T1000 (cell line): ENCODE measurements at regions not wholly inside any gene's neighbourhood (a gene's known extent, or its start where the extent isn't known, plus 50 kb on each side); places are given as distances from the start of the nearest gene placed in this dataset.
"Not testable (repeated sequence)": the region's sequence is repeated elsewhere in the genome, so short reads cannot be mapped to it uniquely, and the experiment has no call there.

Experiments
- DNase-seq: peaks from one replicate; lab custom pipeline; 2025; ENCODE audit warnings: mixed read lengths; lab: John Stamatoyannopoulos, UW

- no peak for DNase-seq
These were observed 52.5 kb upstream of the RESF1 start for GRCh38 chr12:31906557-31907301.

- DNase-seq, result no peak
These were observed 56.2 kb upstream of the RESF1 start for GRCh38 chr12:31903025-31903424.

DNA sequence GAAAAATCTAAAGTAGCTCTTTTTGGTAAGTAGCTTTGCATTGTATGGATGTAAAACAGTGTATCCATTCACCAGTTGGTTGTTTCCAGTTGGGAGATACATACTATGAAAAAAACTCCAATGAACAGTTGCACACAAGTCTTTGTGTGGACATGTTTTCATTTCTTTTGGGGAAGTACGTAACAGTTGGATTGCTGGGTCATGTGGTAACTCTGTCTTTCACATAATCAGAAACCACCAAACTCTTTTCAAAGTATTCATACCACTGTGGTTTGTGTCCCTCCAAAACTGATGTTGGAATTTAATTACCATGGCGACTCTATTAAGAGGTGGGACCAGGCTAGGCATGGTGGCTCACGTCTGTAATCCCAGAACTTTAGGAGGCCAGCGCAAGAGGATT is 58.9 kb upstream of the RESF1 start:
- no peak for DNase-seq

DNA sequence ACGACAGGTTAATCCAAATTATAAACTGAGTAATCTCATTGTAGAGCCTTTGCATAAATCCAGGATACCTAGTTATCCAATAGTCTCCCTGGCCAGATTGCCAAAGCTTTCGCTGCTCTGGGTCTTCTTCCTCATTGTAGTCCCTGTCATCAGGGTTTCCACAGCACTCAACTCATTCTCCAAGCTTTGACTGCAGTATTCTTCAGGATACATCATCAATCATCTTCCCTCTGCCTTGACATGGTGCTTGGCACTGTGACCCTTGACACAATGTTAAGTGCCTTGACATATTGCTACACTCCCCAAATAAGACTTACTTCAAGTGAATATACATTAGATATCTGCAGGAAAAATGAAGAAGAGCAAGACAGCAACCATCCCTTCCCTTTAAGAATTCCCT is 60.1 kb upstream of the RESF1 start:
- DNase-seq, result no peak

- DNase-seq, result peak; percentile 19
These were observed 61.3 kb upstream of the RESF1 start for GRCh38 chr12:31897781-31898503.

DNA sequence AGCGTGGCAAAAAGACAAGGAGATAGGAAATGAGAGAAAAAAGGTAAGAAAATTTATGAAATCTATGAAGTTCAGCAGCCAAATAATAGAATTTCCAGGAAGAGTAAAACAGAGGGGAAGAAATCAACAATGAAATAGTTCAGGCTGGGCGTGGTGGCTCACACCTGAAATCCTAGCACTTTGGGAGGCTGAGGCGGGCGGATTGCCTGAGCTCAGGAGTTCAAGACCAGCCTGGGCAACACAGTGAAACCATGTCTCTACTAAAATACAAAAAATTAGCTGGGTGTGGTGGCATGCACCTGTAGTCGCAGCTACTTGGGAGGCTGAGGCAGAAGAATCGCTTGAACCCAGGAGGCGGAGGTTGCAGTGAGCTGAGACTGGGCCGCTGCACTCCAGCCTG is 62.1 kb upstream of the RESF1 start:
- DNase-seq, result not testable (repeated sequence)

DNA sequence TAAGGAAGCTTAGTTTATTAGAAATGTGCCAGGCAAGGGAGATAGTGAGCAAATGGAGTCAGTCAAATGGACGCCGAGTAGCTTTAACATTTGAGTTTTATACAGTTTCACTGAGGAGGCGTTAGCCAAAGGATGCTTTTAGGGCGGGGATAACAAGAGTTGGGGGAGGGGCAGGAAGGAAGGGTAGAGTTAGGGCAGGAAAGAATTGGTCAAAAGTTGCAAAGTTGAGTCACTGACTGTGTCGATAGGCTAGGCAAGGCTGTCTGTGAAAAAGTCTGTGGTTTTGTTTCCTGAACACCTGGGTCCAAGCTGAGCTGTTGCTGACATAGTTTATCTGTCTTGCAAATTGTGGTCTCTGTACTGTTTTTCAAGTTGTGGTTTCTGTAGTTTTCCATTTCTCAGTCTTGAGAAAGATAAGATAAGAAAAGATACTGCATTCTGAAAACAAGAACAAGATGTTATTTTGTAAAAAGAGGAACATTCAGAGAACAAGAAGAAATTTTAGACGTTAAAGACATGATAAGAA is 62.6 kb upstream of the RESF1 start:
- no peak for DNase-seq

DNA sequence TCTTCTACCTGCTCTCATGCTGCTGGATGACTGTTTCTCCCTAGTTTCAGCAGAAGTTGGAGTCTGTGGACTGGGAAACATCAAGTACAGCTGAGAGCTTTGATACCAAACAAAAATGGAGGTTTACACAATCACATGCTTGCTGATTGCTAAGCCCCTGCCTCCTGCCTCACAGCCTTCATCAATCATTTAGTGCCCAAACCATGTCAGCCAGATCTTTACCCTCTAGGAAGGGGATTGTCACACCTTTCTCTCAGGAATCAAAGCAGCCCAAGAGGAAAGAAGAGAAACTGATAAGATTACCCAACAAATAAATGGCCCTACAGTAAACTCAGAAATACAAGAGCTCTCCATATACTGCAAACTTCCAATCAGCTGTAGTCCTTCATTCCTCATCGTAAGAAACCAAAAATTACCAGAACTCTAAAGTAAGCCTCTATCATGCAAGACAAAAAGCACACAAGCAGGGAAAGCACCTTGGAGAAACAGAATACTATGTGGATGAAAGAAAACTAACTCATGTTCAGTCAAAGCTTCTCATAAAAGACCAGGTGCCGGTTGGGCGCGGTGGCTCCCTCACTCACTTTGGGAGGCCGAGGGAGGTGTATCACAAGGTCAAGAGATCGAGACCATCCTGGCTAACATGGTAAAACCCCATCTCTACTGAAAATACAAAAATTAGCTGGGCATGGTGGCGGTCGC is 63.6 kb upstream of the RESF1 start:
- DNase-seq, result no peak

- DNase-seq, result no peak
These were observed 68.6 kb upstream of the RESF1 start for GRCh38 chr12:31890295-31891285.

GRCh38 chr12:31887109-31887811 is 72.0 kb upstream of the RESF1 start:
- no peak for DNase-seq

DNA sequence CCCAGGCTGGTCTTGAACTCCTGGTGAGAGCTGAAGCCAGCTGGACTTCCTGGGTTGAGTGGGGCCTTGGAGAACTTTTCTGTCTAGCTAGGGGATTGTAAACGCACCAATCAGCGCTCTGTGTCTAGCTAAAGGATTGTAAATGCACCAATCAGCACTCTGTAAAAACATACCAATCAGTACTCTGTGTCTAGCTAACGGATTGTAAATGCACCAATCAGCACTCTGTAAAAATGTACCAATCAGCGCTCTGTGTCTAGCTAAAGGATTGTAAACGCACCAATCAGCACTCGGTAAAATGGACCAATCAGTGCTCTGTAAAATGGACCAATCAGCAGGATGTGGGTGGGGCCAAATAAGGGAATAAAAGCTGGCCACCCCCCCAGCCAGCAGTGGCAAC is 76.5 kb upstream of the RESF1 start:
- not testable (repeated sequence) for DNase-seq

- no peak for DNase-seq
These were observed 78.9 kb upstream of the RESF1 start for GRCh38 chr12:31880340-31880739.

DNA sequence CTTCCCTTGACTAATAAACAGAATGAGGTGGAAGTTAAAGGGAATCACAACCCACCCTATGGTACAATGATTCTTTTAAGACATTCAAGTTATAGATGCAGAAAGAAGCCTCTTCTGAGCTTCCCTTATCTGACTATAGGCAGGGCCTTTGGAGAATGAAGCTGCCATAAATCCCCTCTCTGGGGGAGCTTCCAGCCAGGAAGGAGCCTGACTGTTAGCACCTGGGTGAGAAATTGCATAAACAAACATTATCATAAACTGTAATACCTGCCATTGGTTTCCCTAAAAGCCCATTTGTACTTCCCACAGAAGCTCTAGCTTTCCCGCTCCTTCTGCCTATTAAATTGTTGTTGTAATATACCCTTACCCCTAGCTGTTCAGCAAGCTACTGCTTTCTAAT is 81.3 kb upstream of the RESF1 start:
- DNase-seq, result no peak

DNA sequence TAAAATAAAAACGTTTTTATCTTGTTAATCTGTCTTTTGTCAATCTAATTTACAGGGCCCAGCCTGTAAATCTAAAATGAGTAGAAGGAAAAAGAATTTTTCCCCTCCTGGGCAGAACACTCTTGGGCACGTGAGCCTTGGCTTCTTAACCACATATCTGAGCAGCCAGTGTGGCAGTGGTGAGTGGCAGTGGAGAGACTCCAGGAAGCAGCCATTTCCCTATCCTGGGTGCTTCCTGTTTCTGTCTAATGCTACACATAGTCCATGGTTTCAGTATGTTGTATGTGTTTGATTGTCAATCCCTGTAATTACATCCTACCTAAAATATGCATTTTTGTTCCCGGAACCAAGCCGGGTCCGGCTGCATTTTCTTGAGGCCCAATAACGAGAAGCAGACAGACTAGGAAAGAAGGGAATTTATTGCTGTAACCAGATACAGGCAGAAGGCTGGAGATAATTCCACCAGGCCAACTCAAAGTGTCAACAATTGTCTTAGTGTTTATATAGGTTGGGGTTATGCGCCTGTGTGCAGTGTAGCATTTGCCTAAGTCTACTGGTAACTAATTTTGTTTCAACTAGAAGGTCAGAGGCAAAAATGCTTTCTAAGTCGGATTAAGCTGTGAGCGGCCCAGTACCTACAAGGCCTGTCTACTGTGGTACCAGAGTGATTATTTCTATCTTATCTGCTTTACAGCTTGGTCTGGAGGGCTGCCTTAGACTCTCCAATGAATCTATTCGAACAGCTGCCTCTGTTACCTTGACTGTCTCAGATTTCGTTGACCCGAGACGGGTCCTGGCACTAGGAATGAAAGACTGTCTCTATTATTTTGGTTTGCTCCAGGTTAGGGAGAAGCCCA is 82.4 kb upstream of the RESF1 start:
- no peak for DNase-seq

DNA sequence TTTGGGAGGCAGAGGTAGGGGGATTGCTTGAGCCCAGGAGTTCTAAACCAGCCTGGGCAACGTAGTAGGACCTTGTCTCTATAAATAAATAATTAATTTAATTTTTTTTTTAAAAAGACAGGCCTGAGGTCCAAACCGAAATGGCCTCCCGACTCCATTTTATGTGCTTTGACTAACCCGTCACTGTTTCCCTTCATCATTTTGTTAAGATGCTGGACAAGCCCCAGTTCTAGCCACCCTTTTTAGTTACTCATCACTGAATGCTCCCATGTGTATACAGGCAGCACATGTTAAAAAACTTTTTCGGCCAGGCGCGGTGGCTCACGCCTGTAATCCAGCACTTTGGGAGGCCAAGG is 83.6 kb upstream of the RESF1 start:
- DNase-seq, result no peak

GRCh38 chr12:31874961-31875608 is 84.1 kb upstream of the RESF1 start:
- DNase-seq, result no peak

GRCh38 chr12:31872831-31873604 is 86.2 kb upstream of the RESF1 start:
- DNase-seq, result no peak

GRCh38 chr12:31869972-31870371 is 89.2 kb upstream of the RESF1 start:
- DNase-seq, result no peak

DNA sequence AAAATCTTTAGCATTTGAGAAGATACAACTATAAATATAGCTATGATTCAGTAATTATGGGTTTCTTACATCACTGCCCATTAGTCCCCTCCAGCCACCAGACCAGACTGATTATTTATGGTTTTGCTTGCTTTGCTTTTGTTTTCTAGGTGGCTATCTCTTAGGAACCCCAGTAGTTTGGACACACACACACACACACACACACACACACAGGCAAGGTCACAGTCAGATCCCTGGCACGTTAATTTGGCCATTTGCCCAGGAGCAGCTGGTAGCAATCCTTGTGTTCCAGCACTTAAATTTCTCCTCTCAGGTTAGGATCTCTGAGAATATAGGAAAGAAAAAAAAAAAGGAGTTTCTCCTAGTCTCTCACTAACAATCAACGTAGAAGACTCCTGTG is 90.2 kb upstream of the RESF1 start:
- no peak for DNase-seq
